Activated gamma-delta T cell treated with Interleukin-2 at 50 U/mL for 16 hours (primary cell): ENCODE measurements at regions not wholly inside any gene's neighbourhood (a gene's known extent, or its start where the extent isn't known, plus 50 kb on each side); places are given as distances from the start of the nearest gene placed in this dataset.
A peak's percentile ranks its signal among the peaks of the same experiment; 100 is the strongest.
"Not testable (repeated sequence)": the region's sequence is repeated elsewhere in the genome, so short reads cannot be mapped to it uniquely, and the experiment has no call there.

ENCODE experiments used
- DNase-seq: peaks from one replicate; pipeline ENCODE4 v3.0.0-alpha.2; 2020

DNA sequence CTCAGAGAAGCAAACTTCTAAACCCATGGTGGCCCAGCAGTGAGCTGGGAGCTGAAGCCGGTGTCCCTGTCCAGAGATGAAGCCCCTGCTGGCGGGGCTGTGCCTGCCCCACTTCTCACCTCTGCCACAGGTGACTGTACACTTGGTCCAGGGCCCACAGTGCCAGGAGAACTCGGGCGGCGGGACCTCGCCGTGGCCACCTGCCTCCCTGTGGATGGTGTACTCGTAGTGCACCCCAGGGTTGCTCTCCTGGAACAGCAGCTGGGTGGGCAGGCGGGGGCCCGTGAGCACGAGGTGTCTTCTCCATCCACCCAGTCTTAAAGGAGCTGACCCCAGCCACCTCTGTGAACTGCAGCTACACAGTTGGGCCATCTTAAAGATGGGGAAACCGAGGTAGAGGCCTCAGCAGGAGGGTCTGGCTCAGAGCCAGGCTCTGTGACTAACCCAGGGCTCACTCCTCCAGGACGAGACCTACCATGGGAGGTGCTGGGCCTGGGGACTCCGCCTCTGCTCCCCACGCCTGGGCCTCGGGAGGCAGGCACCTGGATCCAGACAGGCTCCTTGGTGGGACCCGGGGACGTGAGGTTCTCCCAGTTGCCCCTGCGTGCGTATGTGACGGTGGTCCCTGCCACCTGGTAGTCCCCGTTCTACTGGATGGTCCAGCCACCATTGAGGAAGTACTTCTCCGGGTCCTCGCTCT is 113.1 kb upstream of the AKAP13 start:
- not testable (repeated sequence) for DNase-seq

DNA sequence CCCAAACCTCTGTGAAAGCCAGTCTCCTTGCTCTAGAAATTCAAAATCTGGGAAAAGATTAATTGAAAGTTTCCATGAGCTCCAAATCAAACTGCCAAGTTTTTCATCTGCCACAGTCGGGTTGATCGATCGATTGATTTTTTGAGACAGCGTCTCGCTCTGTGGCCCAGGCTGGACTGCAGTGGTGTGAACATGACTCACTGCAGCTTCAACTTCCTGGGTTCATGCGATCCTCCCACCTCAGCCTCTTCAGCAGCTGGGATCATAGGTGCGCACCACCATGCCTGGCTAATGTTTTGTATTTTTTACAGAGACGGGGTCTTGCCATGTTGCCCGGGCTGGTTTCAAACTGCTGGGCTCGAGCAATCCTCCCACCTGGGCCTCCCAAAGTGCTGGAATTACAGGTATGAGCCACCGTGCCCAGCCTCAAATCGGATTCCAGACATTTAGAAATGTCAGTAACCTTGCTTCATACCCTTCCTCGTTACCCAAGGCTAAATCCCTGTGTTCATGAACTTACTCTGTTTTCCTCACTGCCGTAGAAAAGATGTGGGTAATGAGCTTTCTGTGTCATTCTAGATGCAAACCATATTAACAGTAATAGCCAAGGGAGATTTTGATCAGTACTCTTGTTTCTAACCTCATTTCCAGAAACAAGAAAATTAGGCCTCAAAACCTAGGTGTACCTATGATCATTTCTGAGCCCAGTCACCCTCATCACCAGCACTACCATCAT is 105.9 kb upstream of the AKAP13 start:
- no peak for DNase-seq

DNA sequence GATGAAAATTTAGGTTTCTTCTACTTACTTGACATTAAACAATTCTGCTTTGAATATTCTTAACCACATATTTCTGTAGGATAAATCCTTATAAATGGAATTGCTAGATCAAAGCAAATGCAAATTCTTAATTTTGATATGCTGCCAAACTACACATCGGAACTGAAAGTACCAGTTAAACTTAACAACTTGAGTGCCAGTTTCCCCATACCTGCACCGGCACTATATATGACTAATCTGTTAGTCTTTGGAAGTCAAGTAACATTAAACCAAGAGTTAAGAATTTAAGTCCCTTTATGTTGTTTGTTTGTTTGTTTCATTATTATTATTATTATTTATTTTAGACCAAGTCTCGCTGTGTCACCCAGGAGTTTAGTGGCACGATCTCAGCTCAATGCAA is 103.9 kb upstream of the AKAP13 start:
- DNase-seq = no peak

DNA sequence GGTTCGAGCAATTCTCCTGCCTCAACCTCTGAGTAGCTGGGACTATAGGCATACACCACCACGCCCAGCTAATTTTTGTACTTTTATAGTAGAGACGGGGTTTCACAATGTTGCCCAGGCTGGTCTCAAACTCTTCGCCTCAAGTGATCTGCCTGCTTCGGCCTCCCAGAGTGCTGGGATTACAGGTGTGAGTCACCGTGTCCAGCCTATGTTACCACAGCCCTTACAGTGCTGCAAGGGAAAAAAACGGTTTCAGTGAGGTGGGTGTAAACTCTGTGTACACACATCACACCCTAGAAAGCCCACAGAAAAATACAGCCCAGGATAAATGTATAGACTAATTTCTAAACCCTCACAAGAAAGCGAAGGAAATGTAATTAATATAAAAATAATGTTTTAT is 103.5 kb upstream of the AKAP13 start:
- no peak for DNase-seq

DNA sequence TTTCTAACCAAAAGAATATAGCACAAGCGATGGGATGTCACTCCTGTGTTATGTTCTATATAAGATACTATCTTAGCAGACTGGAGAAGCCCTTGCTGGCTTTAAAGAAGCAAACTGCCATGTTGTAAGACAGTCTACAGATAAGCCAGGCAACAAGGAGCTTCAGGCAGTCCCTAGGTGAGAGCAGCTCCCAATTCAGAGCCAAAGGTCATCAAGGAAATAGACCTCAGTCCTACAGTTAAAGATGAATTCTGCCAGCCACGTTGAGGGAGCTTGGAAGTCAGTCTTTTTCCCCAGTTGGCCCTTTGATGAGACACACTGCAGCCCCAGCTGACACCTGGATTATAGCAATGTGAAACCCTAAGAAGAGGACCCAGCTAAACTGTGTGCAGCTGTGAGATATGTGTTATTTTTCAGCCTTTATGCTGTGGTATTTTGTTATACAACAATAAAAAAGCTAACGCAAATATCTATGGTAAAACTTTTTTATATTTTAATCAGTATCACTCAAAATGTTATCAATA is 102.5 kb upstream of the AKAP13 start:
- DNase-seq = no peak

DNA sequence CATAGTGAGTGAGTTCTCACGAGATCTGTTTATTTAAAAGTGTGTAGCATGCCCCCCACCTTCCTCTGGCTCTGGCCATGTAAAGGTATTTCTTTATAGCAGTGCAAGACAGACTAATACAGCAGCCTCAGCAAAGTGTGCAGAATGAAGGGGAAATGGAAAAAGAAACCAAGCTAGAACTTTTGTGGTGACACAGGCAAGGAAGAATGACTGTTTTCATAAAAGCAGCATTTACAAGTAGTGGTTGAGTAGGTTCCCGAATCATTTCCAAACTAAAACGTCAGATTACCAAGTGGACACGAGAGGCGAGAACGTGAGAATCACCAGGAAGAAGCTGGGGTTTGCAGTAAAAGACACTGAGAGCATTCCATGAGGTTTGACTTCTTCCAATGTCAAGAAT is 100.2 kb upstream of the AKAP13 start:
- DNase-seq = no peak

DNA sequence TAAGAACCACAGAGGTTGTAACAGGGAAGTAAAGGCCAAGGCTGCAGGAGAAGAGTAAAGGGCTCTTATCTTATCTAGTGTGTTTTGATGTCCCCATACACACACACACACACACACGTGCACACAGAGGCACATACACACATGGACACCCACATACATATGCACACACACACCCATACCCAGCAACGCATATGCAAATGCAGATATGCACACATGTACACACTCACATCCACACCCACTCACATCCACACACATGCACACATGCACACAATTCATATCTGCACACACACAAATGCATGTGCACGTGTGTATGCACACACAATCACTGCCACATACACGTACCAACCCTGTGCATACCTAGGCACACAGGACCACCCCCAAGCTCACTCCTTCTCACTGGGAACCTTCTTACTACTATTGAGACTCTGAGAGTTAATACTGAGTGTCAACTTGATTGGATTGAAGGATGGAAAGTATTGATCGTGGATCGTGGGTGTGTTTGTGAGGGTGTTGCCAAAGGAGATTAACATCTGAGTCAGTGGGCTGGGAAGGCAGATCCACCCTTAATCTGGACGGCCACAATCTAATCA is 99.0 kb upstream of the AKAP13 start:
- DNase-seq = no peak

DNA sequence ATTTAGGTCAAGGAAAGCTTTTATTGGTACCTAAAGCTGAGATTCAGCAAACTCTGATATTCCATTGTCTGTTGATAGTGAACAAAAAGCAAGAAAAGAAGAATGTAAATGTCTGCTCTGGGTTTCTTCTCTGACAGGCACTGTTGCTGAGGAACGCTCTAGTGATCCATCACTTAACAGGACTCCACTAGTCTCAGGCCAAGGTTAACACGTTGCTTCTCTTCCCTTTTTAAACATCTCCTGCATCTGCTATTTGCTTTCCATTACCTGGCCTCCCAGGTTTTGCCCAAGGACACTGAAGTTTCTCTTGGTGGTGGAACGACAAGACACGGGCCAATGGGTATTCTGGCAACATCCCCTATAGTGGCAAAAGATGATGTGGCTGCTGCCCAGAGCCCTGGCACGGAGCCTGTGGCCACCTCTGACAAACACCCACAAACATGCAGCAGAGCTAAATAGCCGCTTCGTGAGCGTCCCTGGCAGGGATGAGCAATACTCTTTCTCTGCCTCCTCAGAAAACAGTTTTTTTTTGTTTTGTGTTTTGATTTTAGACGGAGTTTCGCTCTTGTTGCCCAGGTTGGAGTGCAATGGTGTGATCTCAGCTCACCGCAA is 97.8 kb upstream of the AKAP13 start:
- DNase-seq = no peak

DNA sequence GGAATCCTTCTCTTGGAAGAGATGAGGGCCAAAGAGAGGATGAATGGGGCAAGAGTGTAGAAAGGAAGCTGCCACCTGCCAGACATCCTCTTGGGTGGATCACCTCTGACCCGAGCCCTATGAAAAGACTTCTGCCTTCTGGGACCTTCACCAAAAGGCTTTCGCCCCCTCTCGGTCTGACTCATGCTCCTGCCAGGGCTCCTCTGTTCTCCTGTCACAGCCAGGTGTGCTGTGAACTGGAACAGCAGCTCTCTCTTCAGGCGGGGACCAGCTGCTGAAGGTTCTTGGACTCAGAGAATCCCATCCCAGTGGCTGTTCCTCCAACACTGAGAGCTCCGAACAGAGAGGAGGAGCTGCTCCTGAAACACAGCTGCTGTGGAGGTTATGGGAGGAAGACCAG is 96.6 kb upstream of the AKAP13 start:
- DNase-seq = not testable (repeated sequence)

DNA sequence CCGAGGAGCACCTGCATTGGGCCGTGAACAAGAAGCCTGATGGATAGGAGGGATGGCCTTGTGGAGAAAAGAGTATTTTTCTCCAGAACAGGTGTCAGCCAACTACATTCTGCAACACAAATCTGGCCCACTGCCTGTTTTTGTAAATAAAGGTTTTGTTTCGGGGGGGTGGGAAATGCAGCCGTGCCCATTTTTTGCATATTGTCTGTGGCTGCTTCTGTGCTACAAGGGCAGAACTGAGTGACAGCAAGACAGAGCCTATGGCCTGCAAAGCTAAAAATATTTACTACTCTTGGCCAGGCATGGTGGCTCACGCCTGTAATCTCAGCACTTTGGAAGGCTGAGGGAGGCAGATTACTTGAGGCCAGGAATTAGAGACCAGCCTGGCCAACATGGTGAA is 95.9 kb upstream of the AKAP13 start:
- no peak for DNase-seq

DNA sequence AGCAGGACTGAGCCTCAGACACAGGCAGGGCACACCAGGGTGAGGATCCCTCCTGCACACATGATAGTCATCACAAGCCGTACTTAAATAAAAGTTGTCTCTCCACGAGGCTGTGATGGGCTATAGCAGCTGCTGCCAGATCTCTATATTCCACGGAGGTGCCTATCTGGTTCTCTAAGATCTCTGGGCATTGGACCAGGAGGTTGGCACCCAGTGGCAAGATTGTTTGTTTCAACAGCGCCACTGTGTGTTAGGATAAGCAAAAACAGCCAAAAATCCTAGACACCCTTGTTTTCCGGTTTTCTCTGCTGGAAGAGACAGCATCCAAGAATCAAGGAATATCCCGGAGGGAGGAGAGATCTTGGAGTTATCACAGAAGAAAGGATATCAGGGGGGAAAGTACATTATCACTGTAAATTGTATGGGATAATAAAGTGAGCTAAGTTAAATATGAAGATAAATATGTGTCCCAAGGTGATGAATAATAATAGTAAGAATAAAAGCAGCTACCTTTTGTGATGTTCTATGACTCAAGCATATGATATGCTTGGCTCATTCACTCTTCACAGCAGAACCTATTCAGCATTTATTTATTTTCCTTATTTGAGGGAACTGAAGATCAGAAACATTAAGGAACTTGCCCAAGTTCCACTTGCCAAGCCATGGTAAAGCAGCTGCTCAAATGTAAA is 90.6 kb upstream of the AKAP13 start:
- DNase-seq = no peak

DNA sequence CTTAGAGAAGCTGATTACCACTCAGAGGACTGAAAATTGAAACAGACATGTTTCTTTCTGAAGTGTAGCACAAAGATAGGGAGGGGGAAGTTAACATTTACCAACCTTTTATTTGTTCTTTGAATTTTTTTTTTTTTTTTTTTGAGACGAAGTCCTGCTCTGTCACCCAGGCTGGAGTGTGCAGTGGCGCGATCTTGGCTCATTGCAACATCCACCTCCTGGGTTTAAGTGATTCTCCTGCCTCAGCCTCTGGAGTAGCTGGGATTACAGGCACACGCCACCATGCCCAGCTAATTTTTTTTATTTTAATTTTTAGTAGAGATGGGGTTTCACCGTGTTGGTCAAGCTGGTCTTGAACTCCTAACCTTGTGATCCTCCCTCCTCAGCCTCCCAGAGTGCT is 87.8 kb upstream of the AKAP13 start:
- not testable (repeated sequence) for DNase-seq

DNA sequence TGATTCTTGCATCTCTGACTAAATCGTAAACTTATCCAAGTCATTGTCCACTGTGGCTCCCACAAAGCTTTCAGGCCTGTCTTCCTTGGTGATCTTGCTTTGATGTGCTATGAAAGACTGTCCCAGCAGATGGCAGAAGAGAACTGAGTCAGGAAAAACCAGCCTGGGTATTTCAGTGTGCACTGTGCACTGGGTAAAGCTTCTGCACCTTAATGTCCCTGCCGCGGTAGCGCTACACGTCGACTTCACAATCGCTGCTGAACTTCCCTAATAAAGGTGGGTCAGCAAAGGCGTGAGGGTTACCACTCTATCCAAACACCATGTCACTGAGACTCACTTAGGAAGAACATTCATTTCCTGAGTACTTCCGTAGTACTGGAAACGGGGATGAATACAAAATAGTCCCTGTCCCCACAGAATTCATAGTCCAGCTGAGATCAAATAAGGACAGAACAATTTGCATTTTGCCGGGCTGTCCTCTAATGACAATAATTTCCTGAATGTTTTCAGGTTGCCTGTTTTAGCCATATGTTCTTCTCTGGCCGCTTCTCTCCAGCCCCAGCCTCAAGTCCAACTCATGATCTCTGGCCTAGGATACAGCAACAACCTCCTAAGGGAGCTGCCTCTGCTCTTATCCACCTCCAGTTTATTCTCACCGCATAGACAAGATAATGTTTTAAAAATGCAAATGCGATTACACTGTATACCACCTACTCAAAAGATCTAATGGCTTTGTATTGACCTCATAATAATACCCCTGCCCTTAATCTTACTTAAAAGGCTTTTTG is 83.6 kb upstream of the AKAP13 start:
- peak; percentile 68 for DNase-seq

DNA sequence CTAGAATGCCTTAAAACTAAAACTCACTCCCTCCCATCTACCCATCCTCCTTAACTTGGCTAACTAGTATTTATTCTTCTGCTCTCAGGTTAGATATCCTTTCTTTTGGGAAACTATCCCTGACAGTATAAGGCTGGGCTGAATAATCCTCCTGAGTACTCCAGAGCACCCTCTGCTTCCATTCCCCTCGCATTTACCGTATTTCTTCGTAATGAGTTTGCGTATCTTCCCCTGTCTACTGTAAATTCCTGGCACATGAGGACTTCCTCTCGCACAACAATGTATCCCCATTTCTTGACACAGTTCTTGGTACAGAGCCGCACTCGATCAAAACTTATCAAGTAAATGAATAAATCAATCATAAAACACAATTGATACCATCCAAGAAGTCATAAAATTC is 82.9 kb upstream of the AKAP13 start:
- DNase-seq = no peak

DNA sequence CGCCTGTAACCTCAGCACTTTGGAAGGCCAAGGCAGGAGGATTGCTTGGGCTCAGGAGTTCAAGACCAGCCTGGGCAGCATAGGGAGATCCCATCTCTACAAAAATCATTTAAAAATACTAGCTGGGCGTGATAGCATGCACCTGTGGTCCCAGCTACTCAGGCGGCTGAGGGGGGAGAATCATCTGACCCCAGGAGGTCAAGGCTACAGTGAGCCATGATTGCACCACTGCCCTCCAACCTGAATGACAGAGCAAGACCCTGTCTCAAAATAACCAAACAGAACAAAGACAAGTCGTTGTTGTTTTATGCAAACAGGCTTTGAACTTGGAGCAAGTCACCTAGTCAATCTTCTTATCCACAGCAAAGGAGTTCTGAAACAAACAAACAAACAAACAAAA is 82.0 kb upstream of the AKAP13 start:
- DNase-seq = no peak

DNA sequence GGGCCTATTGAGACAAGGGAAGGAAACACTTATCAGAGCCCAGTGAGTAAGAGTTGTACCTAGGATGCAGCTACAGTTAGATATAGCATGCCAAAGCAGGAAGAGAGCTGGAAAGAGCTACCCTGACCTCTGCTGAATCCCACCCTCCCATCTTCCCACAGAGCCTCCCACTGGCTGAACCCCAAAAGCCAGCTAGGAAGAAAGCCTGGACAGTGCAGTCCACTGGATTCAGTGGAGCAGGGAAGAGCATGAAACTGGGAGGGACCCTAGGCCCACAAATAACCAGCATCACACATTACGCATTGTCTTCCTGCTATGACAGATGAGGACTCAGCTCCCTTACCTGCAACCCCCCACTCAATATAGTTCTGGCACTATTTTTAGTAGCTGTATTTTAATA is 81.5 kb upstream of the AKAP13 start:
- no peak for DNase-seq

DNA sequence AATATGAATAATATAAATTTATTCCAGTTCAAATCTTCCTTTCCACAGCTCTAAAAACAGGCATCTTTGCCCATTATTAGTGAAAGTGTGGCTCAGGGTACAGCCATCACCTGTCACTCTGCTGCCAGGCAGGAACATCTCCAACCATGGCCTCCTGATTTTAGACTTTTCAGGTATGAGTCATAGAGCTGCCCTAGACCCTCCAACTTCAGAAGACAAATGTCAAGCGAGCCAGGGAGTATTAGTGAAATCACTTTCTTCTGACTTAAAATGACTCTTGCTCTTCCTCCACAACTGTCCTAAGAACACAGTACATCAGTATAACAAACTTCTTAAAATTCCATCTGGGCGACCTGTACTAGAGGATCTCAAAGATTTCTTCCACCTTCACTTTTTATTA is 78.1 kb upstream of the AKAP13 start:
- no peak for DNase-seq

DNA sequence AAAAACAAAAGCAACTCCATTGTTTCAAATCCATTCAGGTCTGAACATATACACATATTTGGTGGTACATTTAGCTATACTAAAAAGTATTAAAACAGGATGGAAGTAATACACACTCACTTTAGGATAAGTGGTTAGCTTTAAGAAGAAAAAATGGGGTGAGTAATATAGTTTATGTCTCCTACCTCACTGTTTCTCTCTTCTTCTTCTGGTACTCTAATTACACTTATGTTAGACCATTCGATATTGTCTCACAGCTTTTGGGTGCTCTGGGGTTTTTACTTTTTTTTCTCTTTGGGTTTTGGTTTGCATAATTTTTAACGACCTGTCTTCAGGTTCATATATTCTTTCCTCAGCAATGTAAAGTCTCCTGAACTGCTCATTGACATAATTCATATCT is 75.4 kb upstream of the AKAP13 start:
- DNase-seq = no peak

DNA sequence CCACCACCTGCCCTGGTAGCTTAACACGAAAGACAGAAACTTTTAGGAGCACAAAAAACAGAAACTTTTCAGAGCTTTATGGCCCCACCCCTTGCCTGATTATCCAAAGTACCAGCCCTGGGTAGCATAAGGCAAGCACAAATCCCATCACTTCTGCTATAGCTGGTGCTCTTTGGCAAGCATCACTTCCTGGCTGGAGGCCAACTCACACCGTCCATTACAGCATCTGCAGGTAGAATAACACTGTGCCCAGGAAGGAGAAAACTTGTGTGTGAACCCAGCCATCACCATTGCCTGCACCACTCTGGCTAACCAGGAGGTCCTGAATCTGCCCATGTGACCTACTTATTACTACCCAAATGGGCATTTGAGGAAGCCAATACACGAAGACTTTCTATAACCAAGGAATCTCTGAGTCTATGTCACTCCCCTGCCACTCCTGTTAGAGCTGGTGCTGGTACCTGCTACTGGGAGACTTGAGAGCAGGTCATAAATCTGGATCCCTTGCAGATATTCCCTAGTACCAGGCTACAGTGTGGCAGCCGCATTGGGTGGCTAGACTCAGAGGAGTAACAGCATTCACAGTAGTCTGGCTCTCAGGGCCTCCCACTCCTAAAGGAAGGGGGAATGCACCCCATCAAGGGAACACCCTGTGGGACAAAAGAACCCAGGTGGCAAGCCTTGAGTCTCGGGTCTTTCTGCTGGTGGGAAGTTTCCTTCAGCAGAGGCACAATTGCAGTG is 73.3 kb upstream of the AKAP13 start:
- DNase-seq = no peak

DNA sequence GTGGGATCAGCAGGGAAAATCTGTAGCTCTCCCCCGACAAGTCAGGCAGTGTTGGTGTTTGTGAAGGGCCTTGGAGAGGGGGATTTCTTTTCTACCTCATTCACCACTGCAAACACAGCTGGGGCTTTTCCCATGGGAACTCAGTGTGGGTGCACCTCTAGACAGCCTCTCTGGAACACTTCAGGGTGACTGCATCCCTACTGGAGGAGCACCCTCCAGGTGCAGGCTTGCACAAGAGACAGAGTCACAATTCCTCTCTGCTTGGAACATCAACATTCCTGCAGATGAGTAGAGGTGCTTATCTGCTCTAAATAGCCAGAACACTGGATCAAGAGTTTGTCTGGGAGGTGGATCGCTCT is 72.7 kb upstream of the AKAP13 start:
- DNase-seq = no peak

DNA sequence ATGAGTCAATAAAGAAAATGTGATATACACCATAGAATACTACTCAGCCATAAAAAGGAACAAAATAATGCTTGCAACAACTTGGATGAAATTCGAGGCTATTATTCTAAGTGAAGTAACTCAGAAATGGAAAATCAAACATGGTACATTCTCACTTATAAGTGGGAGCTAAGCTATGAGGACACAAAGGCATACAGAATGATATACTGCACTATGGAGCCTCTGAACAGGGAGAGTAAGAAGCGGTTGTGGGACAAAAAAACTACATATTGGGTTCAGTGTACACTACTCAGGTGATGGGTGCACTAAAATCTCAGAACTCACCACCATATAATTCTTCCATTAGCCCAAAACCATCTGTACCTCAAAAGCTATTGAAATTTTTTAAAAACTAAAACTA is 68.8 kb upstream of the AKAP13 start:
- no peak for DNase-seq

DNA sequence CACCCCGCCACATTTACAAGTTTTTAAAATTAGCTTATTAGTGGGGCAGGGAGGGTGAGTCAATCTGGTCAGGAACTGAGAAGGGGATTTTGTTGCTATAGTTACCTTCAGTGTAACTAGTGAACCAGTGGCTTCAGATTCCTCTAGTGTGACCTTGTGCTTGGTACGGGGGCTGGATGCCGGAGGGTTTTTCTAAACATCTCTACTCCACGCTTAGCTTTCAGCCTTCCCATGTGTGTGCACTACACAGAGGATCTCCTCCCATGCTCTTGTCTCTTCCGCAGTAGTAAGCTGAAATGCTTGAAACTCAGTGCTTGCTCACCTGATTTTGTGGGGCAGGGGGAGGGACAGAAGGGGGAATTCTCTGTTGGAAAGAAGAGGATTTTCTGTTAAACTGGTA is 67.9 kb upstream of the AKAP13 start:
- no peak for DNase-seq
